ENCODE measurements at regions not wholly inside any gene's neighbourhood (a gene's known extent, or its start where the extent isn't known, plus 50 kb on each side); places are given as distances from the start of the nearest gene placed in this dataset.

DNA sequence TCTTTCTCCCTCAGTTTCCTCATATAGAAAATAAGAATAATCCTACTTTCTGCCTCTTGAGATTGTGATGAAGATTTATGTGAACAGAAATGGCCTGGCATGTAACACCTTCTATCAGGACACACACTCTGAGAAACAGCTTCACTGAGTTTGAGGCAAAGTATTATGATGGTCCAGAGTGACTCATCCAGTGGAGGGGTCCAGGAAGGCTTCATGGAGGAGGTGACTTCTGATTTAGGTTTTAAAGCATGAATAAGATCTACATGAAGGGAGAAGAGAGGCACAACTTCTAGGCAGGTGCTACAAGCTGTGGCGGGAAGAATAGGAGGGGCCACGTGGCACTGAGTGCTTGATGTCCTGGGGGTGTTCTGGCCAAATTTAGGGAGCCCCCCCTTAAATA is 124.4 kb upstream of the SDK2 start:
- TF ChIP-seq, protein P1, sequence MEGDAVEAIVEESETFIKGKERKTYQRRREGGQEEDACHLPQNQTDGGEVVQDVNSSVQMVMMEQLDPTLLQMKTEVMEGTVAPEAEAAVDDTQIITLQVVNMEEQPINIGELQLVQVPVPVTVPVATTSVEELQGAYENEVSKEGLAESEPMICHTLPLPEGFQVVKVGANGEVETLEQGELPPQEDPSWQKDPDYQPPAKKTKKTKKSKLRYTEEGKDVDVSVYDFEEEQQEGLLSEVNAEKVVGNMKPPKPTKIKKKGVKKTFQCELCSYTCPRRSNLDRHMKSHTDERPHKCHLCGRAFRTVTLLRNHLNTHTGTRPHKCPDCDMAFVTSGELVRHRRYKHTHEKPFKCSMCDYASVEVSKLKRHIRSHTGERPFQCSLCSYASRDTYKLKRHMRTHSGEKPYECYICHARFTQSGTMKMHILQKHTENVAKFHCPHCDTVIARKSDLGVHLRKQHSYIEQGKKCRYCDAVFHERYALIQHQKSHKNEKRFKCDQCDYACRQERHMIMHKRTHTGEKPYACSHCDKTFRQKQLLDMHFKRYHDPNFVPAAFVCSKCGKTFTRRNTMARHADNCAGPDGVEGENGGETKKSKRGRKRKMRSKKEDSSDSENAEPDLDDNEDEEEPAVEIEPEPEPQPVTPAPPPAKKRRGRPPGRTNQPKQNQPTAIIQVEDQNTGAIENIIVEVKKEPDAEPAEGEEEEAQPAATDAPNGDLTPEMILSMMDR (IDR thresholded peaks at IDR 0.05): no peak
- no peak for TF ChIP-seq POLR2A (IDR thresholded peaks at IDR 0.05)

All from body of pancreas (tissue), 4 donors.